ENCODE measurements at regions not wholly inside any gene's neighbourhood (a gene's known extent, or its start where the extent isn't known, plus 50 kb on each side); places are given as distances from the start of the nearest gene placed in this dataset.

GRCh38 chr1:163504331-163504978, 182.7 kb downstream of the NUF2 start:
- Histone ChIP-seq H2AFZ (replicated peaks; ENCODE audit: low read length, poor library complexity) (no peak overlapping the region), H3K18ac (ENCODE audit: low read depth, low read length) (no peak overlapping the region), H2AK9ac (replicated peaks; ENCODE audit: low read depth, low read length, poor library complexity) (no peak overlapping the region), H3K4me2 (ENCODE audit: low read depth, low read length) (no peak overlapping the region), H2BK20ac (ENCODE audit: low read depth, low read length) (no peak overlapping the region), H4K8ac (ENCODE audit: low read depth in 2 of 2, low read length in 2 of 2) (no peak overlapping the region), H4K91ac (ENCODE audit: insufficient read depth, low read depth, low read length) (no peak overlapping the region), H2BK120ac (ENCODE audit: low read depth, low read length) (no peak overlapping the region), H3K9ac (ENCODE audit: low read depth, low read length) (no peak overlapping the region), H3K23ac (ENCODE audit: low read depth, low read length) (no peak overlapping the region), H4K20me1 (ENCODE audit: insufficient read depth, low read length) (no peaks in the 10 kb centered on the region), H3K9me3 (ENCODE audit: control insufficient read depth, insufficient read depth, low read length) (no peaks in the 10 kb centered on the region), H3K56ac (ENCODE audit: extremely low read depth, insufficient read depth, low read length) (no peak overlapping the region), H3K27me3 (ENCODE audit: control insufficient read depth, insufficient read depth, low read length) (no peaks in the 10 kb centered on the region), H3K4me3 (ENCODE audit: insufficient read depth, low read depth, low read length) (no peak overlapping the region), H2BK5ac (ENCODE audit: low read depth, low read length, poor library complexity, severe bottlenecking) (no peak overlapping the region), H3K4me1 (ENCODE audit: control insufficient read depth, insufficient read depth, low read length) (no peaks in the 10 kb centered on the region), H3K4ac (ENCODE audit: low read depth, low read length) (no peak overlapping the region), H3K9me1 (ENCODE audit: insufficient read depth, low read length) (no peaks in the 10 kb centered on the region), H3K27ac (ENCODE audit: insufficient read depth, low read length) (no peak overlapping the region), H3K36me3 (ENCODE audit: control insufficient read depth, insufficient read depth, low read length) (no peaks in the 10 kb centered on the region), H2BK15ac (ENCODE audit: low read depth, low read length) (no peak overlapping the region), H2AK5ac (ENCODE audit: low read depth, low read length) (no peak overlapping the region), H3K79me1 (ENCODE audit: low read depth in 1 of 2, low read length in 2 of 2) (no peaks in the 10 kb centered on the region), H3K14ac (replicated peaks; ENCODE audit: low read depth, low read length) (no peak overlapping the region), H4K5ac (ENCODE audit: low read depth, low read length) (no peak overlapping the region)
- ChIA-PET CTCF (no interaction called here), POLR2A (ENCODE audit: unreplicated experiment) (no interaction called here)
- in situ Hi-C loops (cut with MboI; ENCODE audit: low sequenced_read_pairs), result no loop called here
- 61% methylated on average over 5 of the region's 10 CpGs; no CpG with 5 or more reads in 1 of the 2 experiments for WGBS, 2 experiments (ENCODE audit: extremely low coverage in 2 of 2, insufficient read length in 1 of 2)
- DNase-seq (no peak), ATAC-seq (ENCODE audit: low read depth) (no peak)
- dilution Hi-C loops (cut with HindIII; ENCODE audit: low sequenced_read_pairs, unreplicated experiment), result no loop called here
- intact Hi-C loops (cut with micrococcal nuclease), result no loop called here
- TF ChIP-seq CTCF (conservative IDR thresholded peaks at IDR 0.05; ENCODE audit: low read depth, low read length) (no peak), CHD1 (IDR thresholded peaks at IDR 0.05; ENCODE audit: low read depth, low read length) (no peak), USF2 (IDR thresholded peaks at IDR 0.05; ENCODE audit: low read depth, low read length) (no peak), MXI1 (IDR thresholded peaks at IDR 0.05; ENCODE audit: borderline replicate concordance, low read depth, low read length) (no peak), CEBPB (IDR thresholded peaks at IDR 0.05; ENCODE audit: low read depth, low read length) (no peak), MAZ (IDR thresholded peaks at IDR 0.05; ENCODE audit: borderline replicate concordance, low read depth, low read length) (no peak), FOS (IDR thresholded peaks at IDR 0.05; ENCODE audit: low read depth, low read length) (no peak), POLR2A (IDR thresholded peaks at IDR 0.05; ENCODE audit: low read depth, low read length) (no peak), RCOR1 (IDR thresholded peaks at IDR 0.05; ENCODE audit: insufficient replicate concordance, low read length) (no peak), MAFK (IDR thresholded peaks at IDR 0.05; ENCODE audit: low read depth, low read length) (no peak), RAD21 (IDR thresholded peaks at IDR 0.05; ENCODE audit: low read length) (no peak), NFE2L2 (IDR thresholded peaks at IDR 0.05; ENCODE audit: low read depth, low read length) (no peak), SMC3 (IDR thresholded peaks at IDR 0.05; ENCODE audit: low read depth, low read length) (no peak)
- BruUV-seq (replicated peaks), result no TSS peak

Data from IMR-90 (cell line).